ENCODE measurements at regions not wholly inside any gene's neighbourhood (a gene's known extent, or its start where the extent isn't known, plus 50 kb on each side); places are given as distances from the start of the nearest gene placed in this dataset.

DNA sequence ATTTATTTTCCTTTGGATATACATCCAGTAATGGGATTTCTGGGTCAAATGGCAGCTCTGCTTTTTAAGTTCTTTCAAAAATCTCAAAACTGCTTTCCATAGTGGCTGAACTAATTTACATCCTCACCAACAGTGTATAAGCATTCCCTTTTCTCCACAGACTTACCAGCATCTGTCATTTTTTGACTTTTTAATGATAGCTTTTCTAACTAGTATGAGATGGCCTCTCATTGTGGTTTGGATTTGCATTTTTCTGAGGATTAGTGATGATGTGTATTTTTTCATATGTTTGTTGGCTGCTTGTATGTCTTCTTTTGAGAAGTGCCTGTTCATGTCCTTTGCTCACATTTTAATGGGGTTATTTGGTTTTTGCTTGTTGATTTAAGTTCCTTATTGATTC, 90.0 kb upstream of the HMHB1 start:
- DNase-seq (no peak), FAIRE-seq (no peak)
- Histone ChIP-seq H3K4me3 (ENCODE audit: low read depth in 1 of 3, low read length in 3 of 3) (no peak overlapping the region), H3K36me3 (ENCODE audit: control insufficient read depth in 3 of 3, insufficient read depth in 2 of 3, low read depth in 1 of 3, low read length in 3 of 3) (no peaks in the 10 kb centered on the region), H3K27ac (ENCODE audit: low read depth in 1 of 3, low read length in 2 of 3) (no peak overlapping the region), H3K9me3 (ENCODE audit: control insufficient read depth in 2 of 2, insufficient read depth in 1 of 2, low read depth in 1 of 2, low read length in 1 of 2) (peaks cover 0 to 12% of the 10 kb centered on the region in 2 donors), H3K4me1 (ENCODE audit: control insufficient read depth in 3 of 3, insufficient read depth in 2 of 3, low read depth in 1 of 3, low read length in 2 of 3) (no peaks in the 10 kb centered on the region), H3K27me3 (ENCODE audit: control insufficient read depth in 3 of 3, insufficient read depth in 3 of 3, low read length in 3 of 3) (no peaks in the 10 kb centered on the region)

DNA sequence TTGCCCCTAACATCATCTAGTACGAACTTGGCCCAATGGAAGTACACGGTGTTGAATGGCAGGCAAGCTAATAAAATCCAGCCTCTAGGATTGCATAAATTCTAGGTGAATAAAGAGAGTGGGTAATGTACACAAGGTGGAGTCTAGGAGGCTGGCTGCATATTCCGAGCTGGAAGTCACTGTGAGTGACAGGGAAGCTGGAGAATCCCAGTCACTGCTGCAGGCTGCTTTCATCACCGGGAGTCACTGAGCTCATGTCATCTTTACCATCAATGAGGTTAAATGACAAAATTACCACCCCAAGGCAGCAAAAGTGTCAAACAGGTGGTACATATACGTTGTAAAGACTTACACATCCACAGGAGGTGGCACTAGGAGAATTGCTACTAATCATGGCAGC, 91.3 kb upstream of the HMHB1 start:
- no peaks in the 10 kb centered on the region for H3K27me3 ChIP-seq (ENCODE audit: control insufficient read depth in 3 of 3, insufficient read depth in 3 of 3, low read length in 3 of 3)
- H3K4me1 ChIP-seq (ENCODE audit: control insufficient read depth in 3 of 3, insufficient read depth in 2 of 3, low read depth in 1 of 3, low read length in 2 of 3): no peaks in the 10 kb centered on the region
- WGBS, 3 donors: 53 to 77% (median 57%) methylated on average over 5 of the region's 5 CpGs
- H3K4me3 ChIP-seq (ENCODE audit: low read depth in 1 of 3, low read length in 3 of 3): no peak overlapping the region
- peaks cover 0 to 4% of the 10 kb centered on the region in 2 donors for H3K9me3 ChIP-seq (ENCODE audit: control insufficient read depth in 2 of 2, insufficient read depth in 1 of 2, low read depth in 1 of 2, low read length in 1 of 2)
- no peak for DNase-seq
- FAIRE-seq: no peak
- no peak overlapping the region for H3K27ac ChIP-seq (ENCODE audit: low read depth in 1 of 3, low read length in 2 of 3)
- H3K36me3 ChIP-seq (ENCODE audit: control insufficient read depth in 3 of 3, insufficient read depth in 2 of 3, low read depth in 1 of 3, low read length in 3 of 3): no peaks in the 10 kb centered on the region

DNA sequence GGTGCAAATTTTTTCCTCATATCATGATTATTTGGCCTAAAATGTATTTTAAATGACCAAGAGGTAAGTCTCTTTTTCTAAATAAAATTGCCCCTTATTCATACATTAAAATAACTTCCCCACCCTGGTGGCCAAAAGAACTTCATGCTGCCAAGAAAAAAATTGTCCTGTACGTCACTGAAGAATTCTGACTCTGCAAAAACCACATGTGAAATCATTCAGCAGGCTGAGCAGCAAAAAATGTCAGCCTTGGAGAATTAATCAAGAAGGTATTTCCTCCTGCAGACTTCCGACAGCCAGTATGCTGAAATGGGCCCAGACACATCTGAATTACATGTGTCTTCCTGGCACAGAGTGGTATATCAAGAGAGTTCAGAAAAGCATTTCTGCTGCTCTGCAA, 94.6 kb upstream of the HMHB1 start:
- Histone ChIP-seq H3K36me3 (ENCODE audit: control insufficient read depth in 3 of 3, insufficient read depth in 2 of 3, low read depth in 1 of 3, low read length in 3 of 3) (no peaks in the 10 kb centered on the region), H3K4me3 (ENCODE audit: low read depth in 1 of 3, low read length in 3 of 3) (no peak overlapping the region), H3K9me3 (ENCODE audit: control insufficient read depth in 2 of 2, insufficient read depth in 1 of 2, low read depth in 1 of 2, low read length in 1 of 2) (no peaks in the 10 kb centered on the region), H3K4me1 (ENCODE audit: control insufficient read depth in 3 of 3, insufficient read depth in 2 of 3, low read depth in 1 of 3, low read length in 2 of 3) (no peaks in the 10 kb centered on the region), H3K27ac (ENCODE audit: low read depth in 1 of 3, low read length in 2 of 3) (no peak overlapping the region), H3K27me3 (ENCODE audit: control insufficient read depth in 3 of 3, insufficient read depth in 3 of 3, low read length in 3 of 3) (no peaks in the 10 kb centered on the region)
- 30 to 46% (median 43%) methylated on average over 2 of the region's 2 CpGs for WGBS, 3 donors
- DNase-seq: no peak
- no peak for FAIRE-seq

DNA sequence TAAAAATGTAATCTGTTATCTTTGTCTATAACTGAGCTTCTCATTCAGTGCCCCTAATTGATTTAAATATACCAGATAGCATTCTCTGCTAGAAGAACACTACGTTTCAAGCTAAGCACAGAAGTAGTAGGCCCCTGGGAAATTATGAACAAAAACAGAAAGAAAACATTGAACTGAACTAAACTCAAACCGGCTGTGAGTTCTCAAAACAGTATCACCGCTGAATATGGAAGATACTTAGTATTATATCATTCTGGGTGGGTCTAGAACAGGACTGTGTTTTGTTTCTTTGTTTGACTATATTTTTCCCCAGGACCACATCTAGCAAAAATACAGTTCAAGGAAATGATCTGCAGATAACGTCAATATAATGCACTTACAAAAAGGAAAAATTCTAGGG, 95.1 kb upstream of the HMHB1 start:
- Histone ChIP-seq H3K9me3 (ENCODE audit: control insufficient read depth in 2 of 2, insufficient read depth in 1 of 2, low read depth in 1 of 2, low read length in 1 of 2) (no peaks in the 10 kb centered on the region), H3K27ac (ENCODE audit: low read depth in 1 of 3, low read length in 2 of 3) (no peak overlapping the region), H3K36me3 (ENCODE audit: control insufficient read depth in 3 of 3, insufficient read depth in 2 of 3, low read depth in 1 of 3, low read length in 3 of 3) (no peaks in the 10 kb centered on the region), H3K27me3 (ENCODE audit: control insufficient read depth in 3 of 3, insufficient read depth in 3 of 3, low read length in 3 of 3) (no peaks in the 10 kb centered on the region), H3K4me3 (ENCODE audit: low read depth in 1 of 3, low read length in 3 of 3) (no peak overlapping the region), H3K4me1 (ENCODE audit: control insufficient read depth in 3 of 3, insufficient read depth in 2 of 3, low read depth in 1 of 3, low read length in 2 of 3) (no peaks in the 10 kb centered on the region)
- FAIRE-seq (no peak), DNase-seq (no peak)
- 55 to 61% (median 57%) methylated on average over 4 of the region's 4 CpGs for WGBS, 3 donors

DNA sequence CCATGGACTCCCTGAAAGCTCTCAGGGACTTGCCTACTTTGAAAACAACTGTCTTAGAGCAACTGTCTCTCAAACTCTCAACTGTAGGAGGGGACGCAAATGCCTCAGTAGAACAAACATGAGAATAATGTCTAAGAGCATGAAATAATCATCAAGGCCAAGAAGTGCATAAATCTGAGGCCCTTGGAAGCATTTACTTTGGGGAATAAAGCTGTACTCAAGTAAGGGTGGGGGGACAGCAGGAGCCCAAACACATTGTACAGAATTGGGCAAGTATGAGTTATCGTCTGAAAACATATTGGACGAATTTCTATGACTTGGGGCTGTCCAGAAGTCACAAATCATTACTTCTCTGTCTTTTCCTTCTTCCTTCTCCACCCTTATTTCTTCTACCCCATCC, 96.3 kb upstream of the HMHB1 start:
- no peak overlapping the region for H3K27ac ChIP-seq (ENCODE audit: low read depth in 1 of 3, low read length in 2 of 3)
- H3K9me3 ChIP-seq (ENCODE audit: control insufficient read depth in 2 of 2, insufficient read depth in 1 of 2, low read depth in 1 of 2, low read length in 1 of 2): no peaks in the 10 kb centered on the region
- no peak overlapping the region for H3K4me3 ChIP-seq (ENCODE audit: low read depth in 1 of 3, low read length in 3 of 3)
- WGBS, 3 donors: 85 to 96% (median 86%) methylated on average over 3 of the region's 3 CpGs
- H3K36me3 ChIP-seq (ENCODE audit: control insufficient read depth in 3 of 3, insufficient read depth in 2 of 3, low read depth in 1 of 3, low read length in 3 of 3): no peaks in the 10 kb centered on the region
- no peaks in the 10 kb centered on the region for H3K27me3 ChIP-seq (ENCODE audit: control insufficient read depth in 3 of 3, insufficient read depth in 3 of 3, low read length in 3 of 3)
- no peaks in the 10 kb centered on the region for H3K4me1 ChIP-seq (ENCODE audit: control insufficient read depth in 3 of 3, insufficient read depth in 2 of 3, low read depth in 1 of 3, low read length in 2 of 3)
- FAIRE-seq (no peak), DNase-seq (no peak)

DNA sequence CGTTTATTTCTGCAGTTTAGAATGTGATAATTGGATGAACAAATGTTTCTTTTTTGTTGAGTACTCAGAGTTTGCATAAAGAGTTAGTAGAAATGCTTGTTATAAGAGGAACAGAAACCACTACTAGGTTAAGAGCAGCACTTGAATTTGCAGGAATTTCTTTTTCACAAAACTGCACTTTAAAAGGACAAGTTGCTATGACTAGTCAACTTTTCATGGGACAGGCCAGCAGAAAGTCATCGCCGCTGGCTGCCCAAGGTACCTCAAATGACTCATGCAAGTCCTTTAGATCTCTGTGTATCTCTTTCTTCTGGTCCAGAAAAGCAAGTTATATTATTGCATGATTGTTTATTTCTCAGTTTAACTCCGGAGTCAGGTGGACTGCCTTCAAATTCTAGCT, 97.3 kb upstream of the HMHB1 start:
- FAIRE-seq (no peak), DNase-seq (no peak)
- Histone ChIP-seq H3K27me3 (ENCODE audit: control insufficient read depth in 3 of 3, insufficient read depth in 3 of 3, low read length in 3 of 3) (no peaks in the 10 kb centered on the region), H3K9me3 (ENCODE audit: control insufficient read depth in 2 of 2, insufficient read depth in 1 of 2, low read depth in 1 of 2, low read length in 1 of 2) (no peaks in the 10 kb centered on the region), H3K36me3 (ENCODE audit: control insufficient read depth in 3 of 3, insufficient read depth in 2 of 3, low read depth in 1 of 3, low read length in 3 of 3) (no peaks in the 10 kb centered on the region), H3K4me1 (ENCODE audit: control insufficient read depth in 3 of 3, insufficient read depth in 2 of 3, low read depth in 1 of 3, low read length in 2 of 3) (no peaks in the 10 kb centered on the region), H3K27ac (ENCODE audit: low read depth in 1 of 3, low read length in 2 of 3) (no peak overlapping the region), H3K4me3 (ENCODE audit: low read depth in 1 of 3, low read length in 3 of 3) (no peak overlapping the region)
- WGBS, 3 donors: 69 to 85% (median 77%) methylated on average over 4 of the region's 4 CpGs

DNA sequence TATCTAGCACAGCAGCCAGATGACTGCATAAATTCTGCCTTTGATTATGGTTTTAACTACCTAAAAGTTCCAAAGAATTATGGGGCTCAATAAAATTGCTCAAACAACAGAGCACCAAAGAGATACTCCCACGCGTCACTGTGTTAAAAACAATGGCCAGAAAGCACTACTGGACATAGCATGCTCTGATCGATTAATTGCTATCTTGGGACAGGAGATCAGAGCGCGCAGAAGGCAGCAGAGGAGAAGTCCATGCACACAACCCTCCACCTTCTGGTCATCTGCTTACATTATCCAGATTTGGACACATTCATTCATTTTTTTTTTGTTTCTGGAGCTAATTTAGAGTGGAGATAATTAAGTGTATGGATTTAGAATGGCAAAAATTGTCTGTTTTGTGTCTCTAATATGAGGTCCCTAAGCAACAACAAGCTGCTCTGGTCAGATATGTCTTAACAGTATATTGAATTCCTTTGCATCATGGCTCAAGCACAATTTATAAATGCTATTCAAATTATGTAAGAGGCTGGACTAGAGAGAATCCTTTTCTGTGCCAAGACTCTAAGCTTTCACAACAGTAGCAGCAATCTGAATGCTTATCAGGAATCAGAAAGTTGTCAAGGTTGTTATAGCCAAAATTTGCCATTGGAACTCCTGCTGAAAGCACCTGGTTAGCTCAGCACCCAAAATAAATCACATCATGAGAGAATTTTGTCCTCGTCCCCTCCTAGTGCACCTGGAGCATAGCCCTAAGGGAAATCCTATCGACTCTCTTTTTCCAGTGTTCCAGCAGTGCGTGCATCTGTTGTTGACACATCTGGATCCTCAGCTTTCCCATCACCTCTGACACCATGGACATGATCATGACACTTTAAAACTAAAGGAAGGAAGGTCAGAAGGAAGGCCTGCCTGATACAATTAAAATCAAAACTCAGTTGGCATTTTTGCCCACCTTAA, 98.6 kb upstream of the HMHB1 start:
- Histone ChIP-seq H3K36me3 (ENCODE audit: control insufficient read depth in 3 of 3, insufficient read depth in 2 of 3, low read depth in 1 of 3, low read length in 3 of 3) (no peaks in the 10 kb centered on the region), H3K9me3 (ENCODE audit: control insufficient read depth in 2 of 2, insufficient read depth in 1 of 2, low read depth in 1 of 2, low read length in 1 of 2) (no peaks in the 10 kb centered on the region), H3K27ac (ENCODE audit: low read depth in 1 of 3, low read length in 2 of 3) (no peak overlapping the region), H3K4me3 (ENCODE audit: low read depth in 1 of 3, low read length in 3 of 3) (no peak overlapping the region), H3K27me3 (ENCODE audit: control insufficient read depth in 3 of 3, insufficient read depth in 3 of 3, low read length in 3 of 3) (no peaks in the 10 kb centered on the region), H3K4me1 (ENCODE audit: control insufficient read depth in 3 of 3, insufficient read depth in 2 of 3, low read depth in 1 of 3, low read length in 2 of 3) (no peaks in the 10 kb centered on the region)
- FAIRE-seq: no peak
- WGBS, 3 donors: 78 to 91% (median 87%) methylated on average over 8 of the region's 8 CpGs
- DNase-seq: no peak

DNA sequence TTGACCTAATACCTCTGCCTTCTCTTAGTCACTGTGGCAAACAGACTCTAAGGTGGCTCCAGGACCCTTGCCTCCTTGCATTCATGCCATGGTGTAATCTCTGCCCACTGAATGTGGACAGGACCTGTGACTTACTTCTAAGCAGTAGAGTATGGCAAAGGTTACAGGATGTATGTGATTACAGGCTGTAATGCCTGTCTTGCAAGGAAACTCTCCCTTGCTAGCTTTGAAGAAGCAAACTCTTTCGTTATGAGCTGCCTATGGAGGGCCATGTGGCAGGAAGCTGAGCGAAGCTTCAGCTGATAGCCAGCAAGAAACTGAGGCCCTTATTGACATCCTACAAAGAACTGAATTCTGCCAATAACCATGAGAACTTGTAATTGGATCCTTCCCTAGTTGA, 103.3 kb upstream of the HMHB1 start:
- Histone ChIP-seq H3K9me3 (ENCODE audit: control insufficient read depth in 2 of 2, insufficient read depth in 1 of 2, low read depth in 1 of 2, low read length in 1 of 2) (no peaks in the 10 kb centered on the region), H3K4me3 (ENCODE audit: low read depth in 1 of 3, low read length in 3 of 3) (no peak overlapping the region), H3K36me3 (ENCODE audit: control insufficient read depth in 3 of 3, insufficient read depth in 2 of 3, low read depth in 1 of 3, low read length in 3 of 3) (no peaks in the 10 kb centered on the region), H3K27ac (ENCODE audit: low read depth in 1 of 3, low read length in 2 of 3) (no peak overlapping the region), H3K4me1 (ENCODE audit: control insufficient read depth in 3 of 3, insufficient read depth in 2 of 3, low read depth in 1 of 3, low read length in 2 of 3) (no peaks in the 10 kb centered on the region), H3K27me3 (ENCODE audit: control insufficient read depth in 3 of 3, insufficient read depth in 3 of 3, low read length in 3 of 3) (no peaks in the 10 kb centered on the region)
- FAIRE-seq: no peak
- no peak for DNase-seq
- WGBS, 3 donors: 80 to 89% (median 81%) methylated on average over 2 of the region's 2 CpGs

DNA sequence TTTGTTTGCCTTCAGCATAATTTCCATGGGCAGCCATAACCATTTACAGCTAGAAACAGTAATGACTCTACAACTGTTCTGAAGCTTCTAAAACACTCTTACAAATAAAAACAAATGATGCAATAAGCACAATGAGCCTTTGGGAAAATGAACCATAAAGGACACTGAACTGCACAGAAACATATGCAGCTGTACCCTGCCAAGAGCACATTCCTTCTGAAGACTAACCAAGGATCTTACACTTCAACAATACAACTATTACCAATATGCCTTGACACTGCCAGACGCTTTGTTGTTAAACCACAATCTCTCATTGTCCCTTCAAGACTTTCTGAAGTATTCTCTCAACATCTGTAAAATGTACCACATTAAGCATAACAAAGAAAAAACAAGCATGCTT, 104.2 kb upstream of the HMHB1 start:
- WGBS, 3 donors: 48 to 83% (median 77%) methylated on average over 1 of the region's 1 CpG
- no peak for FAIRE-seq
- no peak for DNase-seq
- no peaks in the 10 kb centered on the region for H3K27me3 ChIP-seq (ENCODE audit: control insufficient read depth in 3 of 3, insufficient read depth in 3 of 3, low read length in 3 of 3)
- no peaks in the 10 kb centered on the region for H3K36me3 ChIP-seq (ENCODE audit: control insufficient read depth in 3 of 3, insufficient read depth in 2 of 3, low read depth in 1 of 3, low read length in 3 of 3)
- H3K9me3 ChIP-seq (ENCODE audit: control insufficient read depth in 2 of 2, insufficient read depth in 1 of 2, low read depth in 1 of 2, low read length in 1 of 2): no peaks in the 10 kb centered on the region
- H3K27ac ChIP-seq (ENCODE audit: low read depth in 1 of 3, low read length in 2 of 3): no peak overlapping the region
- no peaks in the 10 kb centered on the region for H3K4me1 ChIP-seq (ENCODE audit: control insufficient read depth in 3 of 3, insufficient read depth in 2 of 3, low read depth in 1 of 3, low read length in 2 of 3)
- no peak overlapping the region for H3K4me3 ChIP-seq (ENCODE audit: low read depth in 1 of 3, low read length in 3 of 3)

Data from small intestine (tissue), 7 donors.